ENCODE measurements at regions not wholly inside any gene's neighbourhood (a gene's known extent, or its start where the extent isn't known, plus 50 kb on each side); places are given as distances from the start of the nearest gene placed in this dataset.
A peak's percentile ranks its signal among the peaks of the same experiment; 100 is the strongest.

DNA sequence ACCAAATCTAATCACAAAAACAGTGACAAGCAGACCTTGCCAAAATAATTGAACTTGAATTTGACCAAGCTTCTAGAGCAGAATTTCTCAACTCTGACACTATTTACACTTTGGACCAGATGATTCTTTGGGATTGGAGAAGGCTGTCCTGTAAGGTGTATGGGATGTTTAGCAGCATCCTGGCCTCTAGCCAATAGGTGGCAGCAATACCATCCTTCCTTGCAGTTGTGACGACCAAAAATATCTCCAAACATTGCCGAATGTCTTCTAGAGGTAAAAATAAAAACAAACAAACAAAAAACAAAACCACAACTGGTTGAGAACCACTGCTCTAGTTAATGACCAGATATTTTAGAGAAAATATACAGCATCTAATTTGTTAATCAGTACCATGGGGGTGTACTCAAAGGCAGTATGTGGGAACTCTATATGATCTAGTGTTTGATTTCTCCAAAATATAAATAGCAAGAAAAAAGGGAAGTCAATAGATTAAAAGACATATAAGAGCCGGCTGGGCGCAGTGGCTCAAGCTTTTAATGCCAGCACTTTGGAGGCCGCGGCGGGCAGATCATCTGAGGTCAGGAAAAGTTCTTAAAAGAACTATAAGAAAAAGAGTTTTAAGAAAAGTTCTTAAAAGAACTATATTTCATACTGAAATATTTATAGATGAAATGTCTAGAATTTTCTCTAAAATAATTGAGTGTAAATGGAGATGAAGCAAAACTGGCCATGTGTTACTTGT lies 60.9 kb upstream of the ZNF527 start:
- TF ChIP-seq CTCF (IDR thresholded peaks at IDR 0.05) (peak; percentile 60), ZFX (IDR thresholded peaks at IDR 0.05; ENCODE audit: borderline replicate concordance) (no peak)
